Limb (tissue), 2 donors: ENCODE measurements at regions not wholly inside any gene's neighbourhood (a gene's known extent, or its start where the extent isn't known, plus 50 kb on each side); places are given as distances from the start of the nearest gene placed in this dataset.
"Not testable (repeated sequence)": the region's sequence is repeated elsewhere in the genome, so short reads cannot be mapped to it uniquely, and the experiment has no call there.

Source experiments
- DNase-seq, 2 donors: peaks; one replicate each; pipeline ENCODE4 v3.0.0-alpha.2; 2016; ENCODE audit errors: extremely low spot score in 2 of 2

GRCh38 chr9:20240498-20240897 is 381.8 kb downstream of the MLLT3 start:
- no peak for DNase-seq

- no peak for DNase-seq
Observed at GRCh38 chr9:20238921-20239320, 383.4 kb downstream of the MLLT3 start.

GRCh38 chr9:20237686-20238085 is 384.6 kb downstream of the MLLT3 start:
- no peak for DNase-seq

- no peak for DNase-seq
Observed at GRCh38 chr9:20236676-20237075, 385.6 kb downstream of the MLLT3 start.

GRCh38 chr9:20235206-20235605 is 387.1 kb downstream of the MLLT3 start:
- DNase-seq = not testable (repeated sequence)

GRCh38 chr9:20228096-20228495 is 394.2 kb downstream of the MLLT3 start:
- no peak for DNase-seq

- no peak for DNase-seq
Observed at GRCh38 chr9:20227166-20227874, 395.0 kb downstream of the MLLT3 start.

GRCh38 chr9:20226345-20226744 is 396.0 kb downstream of the MLLT3 start:
- no peak for DNase-seq

GRCh38 chr9:20225826-20226225 is 396.5 kb downstream of the MLLT3 start:
- DNase-seq = no peak

GRCh38 chr9:20224756-20225155 is 397.5 kb downstream of the MLLT3 start:
- no peak for DNase-seq

GRCh38 chr9:20220286-20220685 is 402.0 kb downstream of the MLLT3 start:
- no peak for DNase-seq

- no peak for DNase-seq
Observed at GRCh38 chr9:20219437-20219836, 402.9 kb downstream of the MLLT3 start.

- DNase-seq = no peak
Observed at GRCh38 chr9:20217596-20217995, 404.7 kb downstream of the MLLT3 start.

GRCh38 chr9:20216438-20216837 is 405.9 kb downstream of the MLLT3 start:
- DNase-seq = no peak

GRCh38 chr9:20215552-20215951 is 406.7 kb downstream of the MLLT3 start:
- no peak for DNase-seq

GRCh38 chr9:20212806-20213205 is 409.5 kb downstream of the MLLT3 start:
- no peak for DNase-seq

GRCh38 chr9:20209391-20210340 is 412.6 kb downstream of the MLLT3 start:
- DNase-seq = no peak

GRCh38 chr9:20208961-20209371 is 413.3 kb downstream of the MLLT3 start:
- no peak for DNase-seq

- no peak for DNase-seq
Observed at GRCh38 chr9:20208226-20208625, 414.1 kb downstream of the MLLT3 start.

GRCh38 chr9:20207176-20207575 is 415.1 kb downstream of the MLLT3 start:
- DNase-seq = no peak

- no peak for DNase-seq
Observed at GRCh38 chr9:20205821-20206220, 416.5 kb downstream of the MLLT3 start.

GRCh38 chr9:20200991-20201431 is 412.2 kb upstream of the SLC24A2 start:
- no peak for DNase-seq

- no peak for DNase-seq
Observed at GRCh38 chr9:20200581-20200980, 411.7 kb upstream of the SLC24A2 start.
